ENCODE measurements at regions not wholly inside any gene's neighbourhood (a gene's known extent, or its start where the extent isn't known, plus 50 kb on each side); places are given as distances from the start of the nearest gene placed in this dataset.
"Not testable (repeated sequence)": the region's sequence is repeated elsewhere in the genome, so short reads cannot be mapped to it uniquely, and the experiment has no call there.

DNA sequence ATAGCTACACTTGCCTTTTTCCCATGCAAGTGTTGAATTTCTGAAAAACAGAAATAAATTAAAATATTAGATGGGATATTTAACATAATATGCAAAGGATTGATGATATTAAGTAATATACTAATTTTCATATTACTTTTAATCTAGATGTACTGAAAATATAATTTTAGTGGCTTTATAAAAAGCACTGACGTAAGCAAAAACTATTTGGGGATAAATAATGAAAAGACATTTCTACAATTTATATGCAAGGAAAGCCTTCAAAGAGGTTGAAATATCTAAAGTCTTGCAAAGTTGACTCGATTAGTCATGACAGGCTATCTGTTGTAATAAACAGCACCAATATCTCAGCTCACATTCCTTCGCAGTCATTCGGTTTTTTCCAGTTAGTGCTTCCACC is 94.9 kb upstream of the ABCB5 start:
- DNase-seq, result no peak

- no peak for DNase-seq
These were observed 94.2 kb upstream of the ABCB5 start for GRCh38 chr7:20521243-20521642.

- DNase-seq, result no peak
These were observed 86.2 kb upstream of the ABCB5 start for GRCh38 chr7:20529260-20529659.

GRCh38 chr7:20532890-20533289 is 82.6 kb upstream of the ABCB5 start:
- DNase-seq, result no peak

DNA sequence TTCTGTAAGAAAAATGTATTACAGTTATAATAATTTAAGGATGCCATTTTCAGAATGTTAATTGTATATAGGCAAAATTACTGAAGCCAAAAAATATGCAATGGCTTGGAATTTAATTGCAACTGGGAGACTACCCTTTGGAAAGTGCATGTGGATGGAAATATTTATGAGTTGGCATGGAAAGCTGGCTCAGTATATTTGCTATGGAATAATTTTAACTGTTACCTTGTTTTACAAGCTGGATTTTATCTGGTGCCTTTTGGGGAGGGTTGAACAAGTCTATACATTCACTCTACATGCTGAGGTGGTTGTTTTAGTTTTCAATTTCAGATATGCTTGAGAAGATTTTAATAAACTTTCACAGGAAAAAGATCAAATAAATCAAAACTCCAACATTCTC is 80.9 kb upstream of the ABCB5 start:
- no peak for DNase-seq

DNA sequence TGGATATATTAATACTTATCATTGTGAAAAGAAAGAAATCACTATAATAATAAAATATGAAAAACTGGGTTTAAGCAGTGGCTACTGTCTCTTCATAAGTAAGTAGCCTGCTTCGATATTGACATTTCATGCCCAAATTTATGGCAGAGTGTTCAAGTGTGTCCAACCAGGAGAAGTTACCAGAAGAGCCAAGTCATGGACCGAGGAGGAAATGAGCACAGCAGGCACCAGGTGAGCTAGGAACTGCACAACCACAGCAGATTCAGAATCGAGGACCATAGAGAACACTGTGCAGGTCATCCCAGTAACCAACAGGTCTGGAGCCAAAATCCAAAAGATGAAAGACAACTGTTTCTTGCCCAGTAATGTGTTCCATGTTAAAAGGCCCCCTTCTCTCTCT is 79.9 kb upstream of the ABCB5 start:
- no peak for DNase-seq

GRCh38 chr7:20539201-20539600 is 76.3 kb upstream of the ABCB5 start:
- DNase-seq, result no peak

DNA sequence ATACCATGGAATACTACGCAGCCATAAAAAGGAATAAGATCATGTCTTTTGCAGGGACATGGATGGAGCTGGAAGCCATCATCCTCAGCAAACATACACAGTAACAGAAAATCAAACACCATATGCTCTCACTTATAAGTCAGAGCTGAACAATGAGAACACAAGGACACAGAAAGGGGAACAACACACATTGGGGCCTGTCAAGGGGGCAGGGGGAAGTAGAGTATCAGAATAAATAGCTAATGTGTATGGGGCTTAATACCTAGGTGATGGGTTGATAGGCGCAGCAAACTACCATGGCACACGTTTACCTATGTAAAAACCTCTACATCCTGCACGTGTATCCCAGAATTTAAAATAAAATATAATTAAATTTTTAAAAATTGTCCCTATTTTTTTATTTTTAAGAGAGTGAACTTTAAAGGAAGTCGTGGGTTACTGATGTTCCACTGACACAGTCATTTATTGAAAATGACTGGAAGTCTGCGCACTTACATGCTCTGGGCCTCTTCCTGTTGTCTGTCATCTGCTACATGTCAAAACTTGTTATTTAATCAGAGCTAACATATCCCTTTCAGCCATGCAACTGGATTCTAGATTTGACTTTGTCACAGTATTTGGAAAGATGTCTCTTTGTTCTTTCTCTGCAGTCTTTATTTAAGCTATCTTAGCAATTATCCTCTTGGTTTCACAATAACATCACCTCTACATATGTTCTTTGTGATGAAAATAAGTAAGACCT is 73.7 kb upstream of the ABCB5 start:
- DNase-seq, result peak; percentile 17

DNA sequence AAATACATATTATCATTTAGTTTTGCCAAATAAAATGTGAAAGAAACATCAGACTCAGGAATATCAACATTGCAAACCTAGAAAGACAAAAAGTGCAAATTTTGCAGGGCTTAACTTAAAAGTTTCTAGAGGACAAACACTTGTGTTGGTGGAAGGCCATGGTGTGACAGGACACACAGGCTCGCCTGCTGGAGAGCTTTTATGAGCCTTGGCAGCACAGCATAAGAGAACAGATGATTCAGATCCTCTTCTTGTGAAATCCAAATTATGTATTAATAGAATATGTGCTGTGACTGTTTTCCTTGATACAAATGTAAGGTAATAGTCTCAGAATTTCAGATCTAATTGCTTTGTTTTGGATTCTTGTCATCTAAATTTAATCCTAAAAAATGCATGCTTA is 72.9 kb upstream of the ABCB5 start:
- peak; percentile 56 for DNase-seq

GRCh38 chr7:20543500-20543899 is 72.0 kb upstream of the ABCB5 start:
- DNase-seq, result no peak

GRCh38 chr7:20545016-20545415 is 70.5 kb upstream of the ABCB5 start:
- no peak for DNase-seq

GRCh38 chr7:20546958-20547357 is 68.5 kb upstream of the ABCB5 start:
- DNase-seq, result not testable (repeated sequence)

DNA sequence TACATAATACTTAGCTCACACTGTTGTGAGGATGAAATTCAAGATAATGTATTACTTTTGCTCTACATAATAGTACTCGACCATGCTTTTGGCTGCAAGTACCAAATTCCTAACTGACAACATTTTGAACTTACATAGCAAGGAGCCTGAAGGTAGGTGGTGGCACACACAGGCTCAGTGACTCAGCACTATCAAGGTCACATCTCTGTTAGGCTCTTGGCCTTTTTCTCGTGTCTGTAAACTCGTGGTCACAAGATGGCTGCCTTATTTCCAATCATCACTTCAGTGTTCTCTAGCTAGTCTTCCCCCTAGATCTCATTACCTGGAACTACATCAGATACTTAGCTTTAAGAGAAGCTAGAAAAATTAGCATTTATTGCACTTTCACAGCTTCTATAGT is 61.4 kb upstream of the ABCB5 start:
- DNase-seq, result no peak

- no peak for DNase-seq
These were observed 59.4 kb upstream of the ABCB5 start for GRCh38 chr7:20556091-20556490.

DNA sequence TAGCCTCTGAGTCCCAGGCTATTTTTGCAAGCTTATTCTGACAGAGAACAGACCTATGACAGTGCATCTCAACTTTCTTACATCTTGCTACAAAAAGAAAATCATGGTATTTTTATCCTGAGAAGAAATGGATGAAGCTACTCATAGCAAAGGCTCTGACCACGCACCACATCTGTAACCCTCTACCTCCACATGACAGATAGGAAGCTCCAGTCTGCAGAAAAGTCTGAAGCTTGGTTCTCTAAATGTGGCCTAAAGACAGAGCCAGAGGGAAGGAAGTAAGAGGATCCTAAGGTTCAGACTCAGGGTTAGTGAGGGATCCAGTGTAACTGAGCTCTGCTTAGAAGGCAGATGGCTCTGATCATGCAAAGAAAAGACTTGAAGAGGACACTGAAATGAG is 58.4 kb upstream of the ABCB5 start:
- DNase-seq, result no peak

GRCh38 chr7:20558963-20559716 is 56.3 kb upstream of the ABCB5 start:
- no peak for DNase-seq

DNA sequence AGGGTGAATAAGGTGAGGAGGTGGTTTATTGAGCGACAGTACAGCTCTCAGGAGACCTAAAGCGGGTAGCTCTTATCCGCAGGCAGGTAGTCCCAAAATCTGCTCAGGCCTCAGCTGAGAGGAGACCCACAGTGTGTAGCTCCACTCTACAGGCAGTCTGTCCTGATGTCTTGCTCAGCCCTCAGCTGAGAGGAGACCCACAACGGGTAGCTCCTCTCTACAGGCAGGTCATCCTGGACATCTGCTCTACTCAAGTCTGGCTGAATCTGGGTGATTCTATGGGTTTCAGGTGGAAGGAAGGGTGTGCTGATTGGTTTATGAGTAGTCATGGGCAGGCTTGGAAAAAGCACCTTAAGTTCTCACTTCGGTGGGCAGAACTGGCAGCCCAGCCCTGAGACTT is 55.6 kb upstream of the ABCB5 start:
- DNase-seq, result no peak

GRCh38 chr7:20560325-20561180 is 54.9 kb upstream of the ABCB5 start:
- DNase-seq, result no peak

DNA sequence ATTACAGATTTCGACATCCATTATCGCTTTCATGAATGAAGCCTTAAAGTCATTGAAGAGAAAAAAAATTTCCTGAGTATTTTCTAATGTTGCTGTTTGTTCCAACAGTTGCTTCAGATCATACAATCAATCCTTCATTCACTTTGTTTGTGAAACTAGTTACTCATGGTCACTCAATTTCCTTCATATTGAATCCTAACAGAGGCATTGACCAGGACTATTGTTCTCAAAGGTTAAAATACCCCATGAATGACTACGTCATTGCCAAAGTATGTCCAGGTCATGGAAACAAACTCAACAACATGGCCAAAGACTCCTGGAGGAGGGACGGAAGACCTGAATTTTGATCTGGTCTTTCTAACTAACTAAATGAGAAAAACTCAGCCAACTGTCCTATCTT is 54.0 kb upstream of the ABCB5 start:
- DNase-seq, result no peak

- no peak for DNase-seq
These were observed 53.6 kb upstream of the ABCB5 start for GRCh38 chr7:20561908-20562307.

- no peak for DNase-seq
These were observed 53.0 kb upstream of the ABCB5 start for GRCh38 chr7:20562461-20562860.

Data from tongue (tissue), 1 donor.